H1 (cell line): ENCODE measurements at regions not wholly inside any gene's neighbourhood (a gene's known extent, or its start where the extent isn't known, plus 50 kb on each side); places are given as distances from the start of the nearest gene placed in this dataset.

Experiments
- CHD7 ChIP-seq: fragments of 300-600 bp; sonication (generic); IDR thresholded peaks from 2 replicates; pipeline ENCODE4 v1.7.1; 2012; ENCODE audit warnings: low read length, moderate library complexity, mild to moderate bottlenecking, inconsistent platforms; ENCODE audit not compliant: insufficient replicate concordance
- HDAC2 ChIP-seq, 2 experiments: fragments of 300-600 bp in 1 of 2; sonication (generic) in 1 of 2; IDR thresholded peaks; 2 replicates each; pipeline ENCODE4 v1.6.1; 2011 to 2012; ENCODE audit warnings: low read depth in 2 of 2, low read length in 2 of 2, mild to moderate bottlenecking in 2 of 2, moderate library complexity in 2 of 2, borderline replicate concordance in 1 of 2, inconsistent platforms in 1 of 2
- SP2 ChIP-seq: IDR thresholded peaks from 2 replicates; pipeline ENCODE4 v1.6.1; 2012; ENCODE audit warnings: mild to moderate bottlenecking, low read length, inconsistent platforms

- no peak for TF ChIP-seq CHD7
- TF ChIP-seq SP2 = no peak
- no peak for TF ChIP-seq HDAC2 (IDR thresholded peaks at IDR 0.05; ENCODE audit: borderline replicate concordance in 1 of 2, low read depth in 2 of 2, low read length in 2 of 2)
These were observed 847.0 kb downstream of the TRIML1 start (continued) for GRCh38 chr4:188986271-188986689.
